Endometrium (tissue), 2 donors: ENCODE measurements at regions not wholly inside any gene's neighbourhood (a gene's known extent, or its start where the extent isn't known, plus 50 kb on each side); places are given as distances from the start of the nearest gene placed in this dataset.
"Not testable (repeated sequence)": the region's sequence is repeated elsewhere in the genome, so short reads cannot be mapped to it uniquely, and the experiment has no call there.

ENCODE experiments used
- FAIRE-seq: peaks from 2 replicates; lab custom pipeline; 2012; peaks lifted over from hg19 to GRCh38; lab: Jason Lieb, UNC
- donor health status: control.
- donor health status: control.

DNA sequence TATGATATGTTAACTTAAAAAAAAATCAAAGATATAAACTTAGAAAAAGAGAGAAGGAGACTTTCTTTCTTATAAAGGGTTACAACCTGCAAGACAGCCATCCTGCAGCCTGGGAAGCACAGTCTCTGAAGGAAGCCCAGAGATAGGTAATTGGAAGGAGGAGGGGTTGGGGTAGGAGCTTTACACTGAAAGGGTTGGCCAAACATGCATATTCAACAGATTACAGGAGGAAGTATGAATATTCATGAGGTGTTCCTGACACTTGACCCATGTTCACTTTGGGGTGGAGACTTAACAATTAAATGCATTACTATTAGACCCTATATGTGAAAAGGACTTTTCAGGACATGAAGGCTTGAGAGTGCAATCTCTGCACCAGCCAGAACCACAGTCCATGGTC, 71.7 kb upstream of the CDH2 start:
- FAIRE-seq: no peak

DNA sequence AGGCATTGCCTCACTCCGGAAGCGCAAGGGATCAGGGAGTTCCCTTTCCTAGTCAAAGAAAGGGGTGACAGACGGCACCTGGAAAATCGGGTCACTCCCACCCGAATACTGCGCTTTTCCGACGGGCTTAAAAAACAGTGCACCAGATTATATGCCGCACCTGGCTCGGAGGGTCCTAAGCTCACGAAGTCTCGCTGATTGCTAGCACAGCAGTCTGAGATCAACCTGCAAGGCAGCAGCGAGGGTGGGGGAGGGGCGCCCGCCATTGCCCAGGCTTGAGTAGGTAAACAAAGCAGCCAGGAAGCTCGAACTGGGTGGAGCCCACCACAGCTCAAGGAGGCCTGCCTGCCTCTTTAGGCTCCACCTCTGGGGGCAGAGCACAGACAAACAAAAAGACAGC, 63.7 kb upstream of the CDH2 start:
- not testable (repeated sequence) for FAIRE-seq

DNA sequence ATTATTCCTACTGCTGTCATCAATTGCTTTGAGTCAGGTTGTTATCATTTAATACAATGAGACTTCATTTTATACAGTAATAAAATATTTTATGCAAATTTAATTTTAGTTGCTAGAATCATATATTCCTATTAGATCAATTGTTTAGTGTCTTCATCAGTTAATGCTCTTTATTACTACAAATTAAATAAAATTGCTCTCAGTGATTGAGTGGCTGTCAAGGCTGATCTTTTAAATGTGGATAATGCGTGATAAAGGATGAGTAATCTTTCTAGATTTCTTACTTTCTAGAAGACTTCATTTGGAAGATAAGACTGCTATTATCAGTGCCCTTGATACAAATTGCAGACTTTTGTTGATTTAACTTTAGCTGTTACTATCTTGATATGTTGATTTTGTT, 59.6 kb upstream of the CDH2 start:
- FAIRE-seq: no peak
